K562 (cell line): ENCODE measurements at regions not wholly inside any gene's neighbourhood (a gene's known extent, or its start where the extent isn't known, plus 50 kb on each side); places are given as distances from the start of the nearest gene placed in this dataset.

Source experiments
- CBX5 ChIP-seq: IDR thresholded peaks from 2 replicates; pipeline ENCODE4 v1.6.1; 2014; ENCODE audit warnings: low read depth, borderline replicate concordance
- HCFC1 ChIP-seq: IDR thresholded peaks from 2 replicates; pipeline ENCODE4 v1.6.1; 2012; ENCODE audit warnings: low read depth, low read length, improper control_type of control experiment
- HDAC1 ChIP-seq, 2 experiments: fragments of 450-650 bp; IDR thresholded peaks; 2 replicates each; pipeline ENCODE4 v1.6.1; 2016 to 2017; ENCODE audit warnings: inconsistent platforms in 1 of 2, mild to moderate bottlenecking in 1 of 2, moderate library complexity in 1 of 2
- L3MBTL2 ChIP-seq: fragments of 450-650 bp; IDR thresholded peaks from 2 replicates; pipeline ENCODE4 v1.6.1; 2016; ENCODE audit warnings: mild to moderate bottlenecking, moderate library complexity
- MAX ChIP-seq: sonication (generic); formaldehyde crosslinking; IDR thresholded peaks from 2 replicates; pipeline ENCODE4 v1.9.0; 2022; ENCODE audit warnings: mild to moderate bottlenecking, missing genetic modification reagents
- POLR2A ChIP-seq: fragments of 450-650 bp; conservative IDR thresholded peaks from 2 replicates; pipeline ENCODE4 v1.6.1; 2016
- SAFB2 ChIP-seq: fragments of 200-400 bp; formaldehyde crosslinking; IDR thresholded peaks from 2 replicates; pipeline ENCODE4 v1.6.1; 2018; ENCODE audit warnings: borderline replicate concordance, low read length, low read depth, moderate library complexity; ENCODE audit not compliant: severe bottlenecking
- ZFP36 ChIP-seq: fragments of 150-350 bp; IDR thresholded peaks from 2 replicates; pipeline ENCODE4 v1.6.1; 2018; ENCODE audit warnings: low read length, low read depth; ENCODE audit not compliant: partially characterized antibody
- ZNF121 ChIP-seq: sonication (generic); formaldehyde crosslinking; conservative IDR thresholded peaks from 2 replicates; pipeline ENCODE4 v1.8.0; 2022; ENCODE audit warnings: missing genetic modification reagents
- ZNF444 ChIP-seq: fragments of 250-450 bp; sonication (Bioruptor Pico); IDR thresholded peaks from 2 replicates; pipeline ENCODE4 v1.4.0; 2020; ENCODE audit warnings: mild to moderate bottlenecking, moderate library complexity
- ZNF511 ChIP-seq: sonication (generic); formaldehyde crosslinking; IDR thresholded peaks from 2 replicates; pipeline ENCODE4 v1.8.0; 2022; ENCODE audit warnings: mild to moderate bottlenecking, missing genetic modification reagents
- ZSCAN29 ChIP-seq: fragments of 450-650 bp; IDR thresholded peaks from 2 replicates; pipeline ENCODE4 v1.6.1; 2017

- no peak for TF ChIP-seq ZNF121 (CRISPR knock-in tag)
- TF ChIP-seq ZNF511 = no peak
- TF ChIP-seq ZFP36 = no peak
- no peak for TF ChIP-seq HCFC1
- no peak for TF ChIP-seq HDAC1 (IDR thresholded peaks at IDR 0.05)
- TF ChIP-seq CBX5 = no peak
- TF ChIP-seq ZNF444 (CRISPR knock-in tag) = no peak
- TF ChIP-seq POLR2A = no peak
- TF ChIP-seq MAX (CRISPR knock-in tag) = no peak
- TF ChIP-seq SAFB2 = no peak
- TF ChIP-seq ZSCAN29 = no peak
- TF ChIP-seq L3MBTL2 = no peak
Observed at GRCh38 chr10:18955061-18955460, 93.5 kb upstream of the MALRD1 start.
